HL-60 (cell line): ENCODE measurements at regions not wholly inside any gene's neighbourhood (a gene's known extent, or its start where the extent isn't known, plus 50 kb on each side); places are given as distances from the start of the nearest gene placed in this dataset.

Source experiments
- CTCF ChIP-seq: IDR thresholded peaks from one replicate; pipeline ENCODE4 v1.5.1; 2011; ENCODE audit warnings: low read length, control low read depth, inconsistent platforms; ENCODE audit not compliant: insufficient read depth
- GABPA ChIP-seq: IDR thresholded peaks from 2 replicates; pipeline ENCODE4 v1.6.1; 2012; ENCODE audit warnings: low read depth
- POLR2AphosphoS5 ChIP-seq: IDR thresholded peaks from 2 replicates; pipeline ENCODE4 v1.6.1; 2012; ENCODE audit warnings: low read depth
- REST ChIP-seq: IDR thresholded peaks from 2 replicates; pipeline ENCODE4 v1.6.1; 2012; ENCODE audit warnings: low read depth; ENCODE audit not compliant: insufficient replicate concordance
- SPI1 ChIP-seq: IDR thresholded peaks from 2 replicates; pipeline ENCODE4 v1.6.1; 2012; ENCODE audit warnings: low read depth, mild to moderate bottlenecking, borderline replicate concordance

- TF ChIP-seq POLR2AphosphoS5 (no peak), CTCF (no peak), REST (no peak), SPI1 (no peak), GABPA (no peak)
Observed at GRCh38 chr3:118369892-118370491, 664.7 kb downstream of the IGSF11 start.
